HepG2 (cell line): ENCODE measurements at regions not wholly inside any gene's neighbourhood (a gene's known extent, or its start where the extent isn't known, plus 50 kb on each side); places are given as distances from the start of the nearest gene placed in this dataset.

Experiments used
- ATAC-seq: fragments of 200-7000 bp; cut with Tn5 transposase; 3 replicates; pipeline ENCODE4 v1.9.1; 2020; ENCODE audit warnings: mild to moderate bottlenecking, moderate library complexity
- BruUV-seq: library from RNA; stranded (reverse); fragments of 400-500 nt; replicated peaks from 2 replicates; lab custom pipeline; 2021; lab: Mats Ljungman, UMichigan
- CTCF ChIA-PET: fragments of 300-600 bp; formaldehyde crosslinking; extraction: SDS; loops from one replicate; lab custom pipeline; 2021; ENCODE audit warnings: low total read pairs, inconsistent platforms, low intra/inter-chr PET ratio; lab: Yijun Ruan, JAX
- POLR2A ChIA-PET: fragments of 350-600 bp; sonication (Branson Sonifier 250); formaldehyde crosslinking; loops from one replicate; lab custom pipeline; 2020; ENCODE audit warnings: antibody characterized with exemption, inconsistent platforms; lab: Yijun Ruan, JAX
- DNase-seq: peaks from one replicate; pipeline ENCODE4 v3.0.0-alpha.2; 2015; ENCODE audit warnings: low spot score
- FAIRE-seq: peaks from 3 replicates; lab custom pipeline; 2011; peaks lifted over from hg19 to GRCh38; lab: Jason Lieb, UNC
- H2AFZ ChIP-seq: one replicate; pipeline ENCODE4 v1.6.1; 2011; ENCODE audit warnings: low read length, inconsistent platforms
- H3K27ac ChIP-seq: fragments of 300-600 bp; 3 replicates; pipeline ENCODE4 v1.8.0; 2011; ENCODE audit warnings: mixed run types, mild to moderate bottlenecking, mixed read lengths, low read length, inconsistent platforms; ENCODE audit not compliant: insufficient read depth; ENCODE audit errors: extremely low read length
- H3K27me3 ChIP-seq, 2 experiments: fragments of 200-600 bp in 1 of 2; 2 replicates in 1 of 2; 3 replicates in 1 of 2; pipeline versions ENCODE4 v1.6.0 to v1.8.0; 2011; ENCODE audit warnings: low read length in 2 of 2, mild to moderate bottlenecking in 2 of 2, moderate library complexity in 2 of 2, inconsistent platforms in 1 of 2; ENCODE audit not compliant: insufficient read depth in 2 of 2, control insufficient read depth in 1 of 2
- H3K36me3 ChIP-seq, 2 experiments: fragments of 200-600 bp in 1 of 2; replicated peaks in 1 of 2; 2 replicates in 1 of 2; 3 replicates in 1 of 2; pipeline versions ENCODE4 v1.5.1 to v1.8.0; 2011; ENCODE audit warnings: low read length in 2 of 2, inconsistent platforms in 1 of 2; ENCODE audit not compliant: insufficient read depth in 2 of 2, control insufficient read depth in 1 of 2
- H3K4me1 ChIP-seq: 2 replicates; pipeline ENCODE4 v1.5.1; 2012; ENCODE audit warnings: low read length, inconsistent platforms; ENCODE audit not compliant: insufficient read depth
- H3K4me2 ChIP-seq: 2 replicates; pipeline ENCODE4 v1.6.0; 2011; ENCODE audit warnings: low read depth, low read length, inconsistent platforms
- H3K4me3 ChIP-seq, 3 experiments: fragments of 200-600 bp in 1 of 3; sonication (generic), shearing (Covaris generic) in 1 of 3; replicated peaks in 1 of 3; 2 replicates each; pipeline ENCODE4 v1.5.1; 2011 to 2016; ENCODE audit warnings: low read length in 3 of 3, inconsistent platforms in 2 of 3, low read depth in 2 of 3, mild to moderate bottlenecking in 2 of 3, control low read depth in 1 of 3, mixed read lengths in 1 of 3; ENCODE audit not compliant: insufficient read depth in 1 of 3
- H3K79me2 ChIP-seq: one replicate; pipeline ENCODE4 v1.6.1; 2011; ENCODE audit warnings: low read length, inconsistent platforms; ENCODE audit not compliant: insufficient read depth
- H3K9ac ChIP-seq: 2 replicates; pipeline ENCODE4 v1.6.0; 2011; ENCODE audit warnings: mild to moderate bottlenecking, low read depth, low read length, inconsistent platforms; ENCODE audit not compliant: insufficient read depth
- H3K9me3 ChIP-seq: 2 replicates; pipeline ENCODE4 v1.5.1; 2012; ENCODE audit warnings: mild to moderate bottlenecking, low read length
- H4K20me1 ChIP-seq: 2 replicates; pipeline ENCODE4 v1.6.0; 2011; ENCODE audit warnings: inconsistent platforms, mild to moderate bottlenecking, low read length, moderate library complexity; ENCODE audit not compliant: insufficient read depth
- AGO1 ChIP-seq: fragments of 200-400 bp; formaldehyde crosslinking; IDR thresholded peaks from 2 replicates; pipeline ENCODE4 v1.6.1; 2017; ENCODE audit warnings: mild to moderate bottlenecking, low read depth, low read length, moderate library complexity; ENCODE audit not compliant: poor library complexity, severe bottlenecking
- CCAR2 ChIP-seq: fragments of 200-400 bp; formaldehyde crosslinking; optimal IDR thresholded peaks from 2 replicates; pipeline ENCODE3; 2018; ENCODE audit warnings: low read depth, mild to moderate bottlenecking, low read length, moderate library complexity
- E2F1 ChIP-seq: sonication (generic); formaldehyde crosslinking; IDR thresholded peaks from 2 replicates; pipeline ENCODE4 v1.5.0; 2020; ENCODE audit warnings: missing genetic modification reagents
- ERF ChIP-seq: IDR thresholded peaks from 2 replicates; pipeline ENCODE4 v1.6.1; 2018; ENCODE audit warnings: missing biosample characterization, missing genetic modification reagents
- EZH2 ChIP-seq: conservative IDR thresholded peaks from 2 replicates; pipeline ENCODE4 v1.6.1; 2012; ENCODE audit warnings: mild to moderate bottlenecking, low read depth, low read length, moderate library complexity
- FOXC1 ChIP-seq: sonication (generic); formaldehyde crosslinking; IDR thresholded peaks from 2 replicates; pipeline ENCODE4 v1.8.0; 2022; ENCODE audit warnings: mild to moderate bottlenecking, missing genetic modification reagents, borderline replicate concordance
- KDM1A ChIP-seq: IDR thresholded peaks from 2 replicates; pipeline ENCODE4 v1.6.1; 2016; ENCODE audit warnings: missing compliant biosample characterization
- NFE2L2 ChIP-seq: fragments of 150-350 bp; IDR thresholded peaks from 2 replicates; pipeline ENCODE4 v1.6.1; 2014; ENCODE audit warnings: low read length
- PAX8 ChIP-seq: sonication (generic); formaldehyde crosslinking; IDR thresholded peaks from 2 replicates; pipeline ENCODE4 v1.8.0; 2022; ENCODE audit warnings: mild to moderate bottlenecking, missing genetic modification reagents, borderline replicate concordance
- RFX1 ChIP-seq: fragments of 450-650 bp; IDR thresholded peaks from 2 replicates; pipeline ENCODE4 v1.6.1; 2017
- SIX1 ChIP-seq: sonication (generic); formaldehyde crosslinking; IDR thresholded peaks from 2 replicates; pipeline ENCODE4 v1.4.0; 2020; ENCODE audit warnings: missing genetic modification reagents, borderline replicate concordance
- SOX6 ChIP-seq, 2 experiments: fragments of 450-650 bp in 1 of 2; sonication (generic) in 1 of 2; formaldehyde crosslinking in 1 of 2; IDR thresholded peaks; 2 replicates each; pipeline versions ENCODE4 v1.4.0 to v1.6.1; 2017 to 2020; ENCODE audit warnings: antibody characterized with exemption in 1 of 2, mild to moderate bottlenecking in 1 of 2, missing genetic modification reagents in 1 of 2
- ZBTB7B ChIP-seq: sonication (generic); formaldehyde crosslinking; IDR thresholded peaks from 2 replicates; pipeline ENCODE4 v1.4.0; 2020; ENCODE audit warnings: missing genetic modification reagents
- ZFP82 ChIP-seq: sonication (generic); formaldehyde crosslinking; IDR thresholded peaks from 2 replicates; pipeline ENCODE4 v1.5.1; 2020; ENCODE audit warnings: mild to moderate bottlenecking, missing genetic modification reagents, borderline replicate concordance
- ZNF292 ChIP-seq: sonication (generic); formaldehyde crosslinking; IDR thresholded peaks from 2 replicates; pipeline ENCODE4 v1.8.1; 2022; ENCODE audit warnings: mild to moderate bottlenecking, low read depth, missing genetic modification reagents, borderline replicate concordance
- ZNF350 ChIP-seq: sonication (generic); formaldehyde crosslinking; IDR thresholded peaks from 2 replicates; pipeline ENCODE4 v1.4.0; 2020; ENCODE audit warnings: mild to moderate bottlenecking, low read depth, missing genetic modification reagents, borderline replicate concordance
- ZNF709 ChIP-seq: sonication (generic); formaldehyde crosslinking; IDR thresholded peaks from 2 replicates; pipeline ENCODE4 v1.5.0; 2020; ENCODE audit warnings: mild to moderate bottlenecking, missing genetic modification reagents
- WGBS: methylation state at CpG from one replicate; pipeline ENCODE4 v1.1.6; 2017; ENCODE audit warnings: low lambda C conversion rate; 5-methylcytosine and 5-hydroxymethylcytosine counted together
- in situ Hi-C: cut with HindIII; loops from 2 replicates; pipeline ENCODE4 v1.10.0; 2017; ENCODE audit warnings: low pct_unique_long_range_greater_than_20kb; ENCODE audit not compliant: extremely low pct_ligation_motif_present
- intact Hi-C: fragments of 100-400 bp; cut with micrococcal nuclease; formaldehyde crosslinking; loops from one replicate; pipeline ENCODE4 v1.10.0; 2022; ENCODE audit not compliant: unreplicated experiment

- H3K4me2 ChIP-seq: no peak overlapping the region
- H3K27ac ChIP-seq: no peak overlapping the region
- H3K4me1 ChIP-seq: peaks cover 33% of the 10 kb centered on the region
- H3K79me2 ChIP-seq: no peaks in the 10 kb centered on the region
- no peaks in the 10 kb centered on the region for H4K20me1 ChIP-seq
- no peaks in the 10 kb centered on the region for H3K36me3 ChIP-seq
- in situ Hi-C loops (loop anchor here (5.0 to 10.0 kb wide), 4 partner anchors 188 to 428 kb away; partner anchors contain the start of gene USPL1), intact Hi-C loops (loop anchor here (5.0 to 10.0 kb wide), 2 partner anchors 368 to 910 kb away; no protein-coding TSS in a partner anchor)
- FAIRE-seq (no peak), DNase-seq (no peak), ATAC-seq (no peak)
- TF ChIP-seq SIX1 (CRISPR knock-in tag): no peak
- H3K27me3 ChIP-seq: no peaks in the 10 kb centered on the region; a peak in 2 of 5 replicates
- no TSS peak for BruUV-seq
- H3K9me3 ChIP-seq: no peaks in the 10 kb centered on the region
- H3K4me3 ChIP-seq: no peak overlapping the region
- 48% methylated on average over 16 of the region's 16 CpGs for WGBS
- no peak overlapping the region for H2AFZ ChIP-seq
- POLR2A ChIA-PET: no interaction called here
- CTCF ChIA-PET: no interaction called here
- H3K9ac ChIP-seq: no peak overlapping the region
Observed at GRCh38 chr13:31042481-31043165, 110.2 kb downstream of the TEX26 start.

- no peak overlapping the region for H3K4me3 ChIP-seq
- in situ Hi-C loops: loop anchor here (5.0 to 10.0 kb wide), 4 partner anchors 187 to 427 kb away; partner anchors contain the start of gene USPL1
- no peaks in the 10 kb centered on the region for H3K36me3 ChIP-seq
- no peak overlapping the region for H3K4me2 ChIP-seq
- no peak overlapping the region for H2AFZ ChIP-seq
- no TSS peak for BruUV-seq
- intact Hi-C loops: loop anchor here (5.0 to 10.0 kb wide), 2 partner anchors 367 to 910 kb away; no protein-coding TSS in a partner anchor
- H3K9ac ChIP-seq: no peak overlapping the region
- ChIA-PET POLR2A (no interaction called here), CTCF (no interaction called here)
- H4K20me1 ChIP-seq: no peaks in the 10 kb centered on the region
- no peaks in the 10 kb centered on the region; a peak in 2 of 5 replicates for H3K27me3 ChIP-seq
- ATAC-seq: no peak
- no peaks in the 10 kb centered on the region for H3K9me3 ChIP-seq
- H3K4me1 ChIP-seq: peaks cover 33% of the 10 kb centered on the region
- H3K27ac ChIP-seq: no peak overlapping the region
- 28% methylated on average over 3 of the region's 3 CpGs for WGBS
- FAIRE-seq: no peak
- H3K79me2 ChIP-seq: no peaks in the 10 kb centered on the region
- DNase-seq: no peak
- TF ChIP-seq ZNF350 (CRISPR knock-in tag) (no peak), ZFP82 (CRISPR knock-in tag) (no peak), AGO1 (no peak), E2F1 (CRISPR knock-in tag) (no peak), ERF (CRISPR knock-in tag) (no peak), NFE2L2 (no peak), RFX1 (no peak), FOXC1 (no peak), ZNF292 (CRISPR knock-in tag) (no peak), SOX6 (IDR thresholded peaks at IDR 0.05) (no peak), SOX6 (CRISPR knock-in tag; IDR thresholded peaks at IDR 0.05) (no peak), ZBTB7B (no peak), PAX8 (CRISPR knock-in tag) (no peak), KDM1A (CRISPR knock-in tag) (no peak), EZH2 (no peak), ZNF709 (no peak), CCAR2 (no peak)
Observed at GRCh38 chr13:31042049-31042448, 109.6 kb downstream of the TEX26 start.
